Skeletal muscle tissue (tissue), 3 donors: ENCODE measurements at regions not wholly inside any gene's neighbourhood (a gene's known extent, or its start where the extent isn't known, plus 50 kb on each side); places are given as distances from the start of the nearest gene placed in this dataset.
"Not testable (repeated sequence)": the region's sequence is repeated elsewhere in the genome, so short reads cannot be mapped to it uniquely, and the experiment has no call there.

Experiments used
- H3K27ac ChIP-seq: one replicate; pipeline ENCODE4 v1.7.0; 2013; ENCODE audit warnings: mild to moderate bottlenecking, low read depth, low read length, inconsistent platforms
- H3K27me3 ChIP-seq, 3 donors: one replicate each; pipeline ENCODE4 v1.7.0; 2013; ENCODE audit warnings: low read length in 3 of 3; ENCODE audit not compliant: control insufficient read depth in 3 of 3, insufficient read depth in 3 of 3
- H3K36me3 ChIP-seq, 3 donors: one replicate each; pipeline ENCODE4 v1.7.0; 2013; ENCODE audit warnings: low read length in 3 of 3; ENCODE audit not compliant: control insufficient read depth in 3 of 3, insufficient read depth in 3 of 3
- H3K4me1 ChIP-seq, 3 donors: one replicate each; pipeline ENCODE4 v1.7.0; 2013; ENCODE audit warnings: low read length in 3 of 3, mild to moderate bottlenecking in 3 of 3; ENCODE audit not compliant: control insufficient read depth in 3 of 3, insufficient read depth in 3 of 3
- H3K4me3 ChIP-seq, 3 donors: one replicate each; pipeline ENCODE4 v1.7.0; 2013; ENCODE audit warnings: low read length in 3 of 3
- H3K9ac ChIP-seq, 3 donors: one replicate each; pipeline ENCODE4 v1.7.0; 2013; ENCODE audit warnings: low read length in 3 of 3, mild to moderate bottlenecking in 3 of 3, moderate library complexity in 2 of 3, low read depth in 1 of 3
- H3K9me3 ChIP-seq, 3 donors: one replicate each; pipeline ENCODE4 v1.7.0; 2013; ENCODE audit warnings: low read length in 3 of 3; ENCODE audit not compliant: control insufficient read depth in 3 of 3
- donor health status: Osteomylitis.

DNA sequence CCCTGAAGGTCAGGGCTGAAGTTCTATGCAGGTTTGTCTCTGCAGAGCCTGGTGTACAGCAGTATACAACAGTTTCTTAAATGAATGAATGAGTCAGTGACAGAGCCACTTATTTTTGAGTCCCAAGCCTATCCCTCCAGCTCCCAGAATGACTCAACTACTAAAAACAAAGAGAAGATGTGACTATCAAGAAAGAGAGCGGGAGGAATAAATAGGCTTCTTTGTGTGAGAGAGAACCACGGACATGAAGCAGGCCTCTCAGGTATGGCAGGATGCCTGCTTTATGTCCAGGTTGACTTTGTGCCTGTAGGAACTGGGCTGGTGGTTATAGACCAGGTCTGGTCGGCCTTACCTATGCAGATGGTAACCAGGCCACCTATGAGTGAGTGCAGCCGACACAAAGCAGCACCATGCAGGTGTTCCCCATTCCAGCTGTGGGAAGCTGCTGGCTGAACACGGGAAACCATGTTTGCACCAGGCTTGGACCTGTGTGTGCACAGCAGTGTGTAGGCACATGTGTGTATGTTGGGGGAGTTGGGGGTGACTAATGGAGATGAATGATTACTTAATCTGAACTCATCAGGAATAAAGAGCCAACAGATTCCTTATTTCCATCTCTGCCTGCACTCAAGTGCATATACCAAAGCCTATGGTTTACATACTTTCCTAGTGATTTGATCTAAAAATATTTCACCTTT is 171.0 kb downstream of the OSR1 start:
- Histone ChIP-seq H3K9me3 (no peaks in the 10 kb centered on the region), H3K36me3 (no peaks in the 10 kb centered on the region), H3K4me1 (no peaks in the 10 kb centered on the region), H3K4me3 (no peak overlapping the region), H3K27me3 (no peaks in the 10 kb centered on the region), H3K9ac (no peak overlapping the region), H3K27ac (no peak overlapping the region)

DNA sequence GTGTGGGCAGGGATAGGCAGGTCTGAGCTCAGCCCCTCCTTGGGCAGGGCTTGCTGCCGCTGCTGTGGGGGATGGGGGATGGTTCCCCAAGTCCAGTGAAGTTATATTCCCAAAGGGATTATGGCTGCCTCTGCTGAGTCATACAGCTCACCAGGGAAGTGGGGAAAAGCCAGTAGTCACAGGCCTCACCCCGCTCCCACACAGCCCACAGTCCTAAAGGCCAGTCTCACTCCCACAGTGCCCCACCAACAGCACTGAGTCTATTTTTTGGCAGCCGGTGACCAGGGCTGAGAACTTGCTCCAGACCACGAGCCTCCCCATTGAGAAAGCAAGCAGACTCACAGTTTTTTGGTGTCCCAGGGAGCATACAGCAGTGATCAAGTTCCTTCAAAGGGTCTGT is 173.3 kb downstream of the OSR1 start:
- H3K4me1 ChIP-seq, result no peaks in the 10 kb centered on the region
- H3K9me3 ChIP-seq, result no peaks in the 10 kb centered on the region
- H3K9ac ChIP-seq, result no peak overlapping the region
- no peaks in the 10 kb centered on the region for H3K36me3 ChIP-seq
- no peak overlapping the region for H3K27ac ChIP-seq
- H3K27me3 ChIP-seq, result no peaks in the 10 kb centered on the region
- H3K4me3 ChIP-seq, result no peak overlapping the region

GRCh38 chr2:19178175-19178574 is 180.2 kb downstream of the OSR1 start:
- Histone ChIP-seq H3K9me3 (no peaks in the 10 kb centered on the region), H3K27ac (no peak overlapping the region)

DNA sequence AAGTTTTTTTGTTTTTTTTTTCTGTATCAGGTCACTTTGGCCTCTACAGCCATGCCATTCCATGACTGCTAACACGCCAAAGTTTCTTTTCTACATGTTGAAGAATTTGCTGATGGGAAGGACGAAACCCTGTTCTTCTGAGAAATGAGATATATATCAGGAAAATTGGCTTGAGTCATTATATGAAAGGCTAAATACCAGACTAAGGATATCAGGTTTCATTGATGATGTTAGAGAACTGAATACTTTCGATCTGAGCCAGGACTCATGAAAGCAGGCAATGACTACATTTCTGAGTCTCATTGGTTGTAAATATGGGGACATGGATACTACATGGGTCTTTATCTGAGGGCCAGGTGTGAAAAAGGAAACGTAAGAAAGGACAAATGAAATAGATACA is 181.4 kb downstream of the OSR1 start:
- Histone ChIP-seq H3K9me3 (no peaks in the 10 kb centered on the region), H3K9ac (no peak overlapping the region), H3K27me3 (no peaks in the 10 kb centered on the region), H3K27ac (no peak overlapping the region), H3K4me3 (no peak overlapping the region), H3K4me1 (peaks cover 0 to 12% (median 0%) of the 10 kb centered on the region in 3 donors), H3K36me3 (no peaks in the 10 kb centered on the region)

More at GRCh38 chr2:19178175-19178574, 180.2 kb downstream of the OSR1 start:
- Histone ChIP-seq H3K9ac (no peak overlapping the region), H3K27me3 (no peaks in the 10 kb centered on the region), H3K4me1 (peaks cover 0 to 12% (median 0%) of the 10 kb centered on the region in 3 donors), H3K36me3 (no peaks in the 10 kb centered on the region), H3K4me3 (no peak overlapping the region)

GRCh38 chr2:19176172-19176852 is 182.1 kb downstream of the OSR1 start:
- Histone ChIP-seq H3K9me3 (no peaks in the 10 kb centered on the region), H3K36me3 (no peaks in the 10 kb centered on the region), H3K4me3 (no peak overlapping the region), H3K27ac (no peak overlapping the region), H3K9ac (no peak overlapping the region), H3K4me1 (peaks cover 0 to 12% (median 0%) of the 10 kb centered on the region in 3 donors), H3K27me3 (no peaks in the 10 kb centered on the region)

DNA sequence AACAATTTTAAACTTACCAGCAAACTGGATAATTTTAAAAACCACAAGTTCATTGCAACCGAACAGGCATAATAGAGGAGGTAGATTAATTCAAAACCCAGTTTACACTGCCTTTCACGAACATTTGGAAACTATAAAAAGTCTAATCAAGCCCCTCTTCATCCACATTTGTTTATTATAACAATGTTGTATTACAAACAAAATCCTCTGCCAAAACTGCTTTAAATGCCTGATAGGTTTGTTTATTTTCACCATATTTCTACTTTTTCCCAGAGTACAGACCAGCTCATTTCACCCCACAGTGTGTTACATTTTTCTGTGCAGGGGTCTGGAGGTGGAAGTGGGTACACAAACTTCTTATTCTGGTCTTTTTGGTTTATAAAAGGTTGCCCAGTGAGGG is 184.2 kb downstream of the OSR1 start:
- Histone ChIP-seq H3K27me3 (no peaks in the 10 kb centered on the region), H3K9me3 (no peaks in the 10 kb centered on the region), H3K4me3 (no peak overlapping the region), H3K27ac (no peak overlapping the region), H3K36me3 (no peaks in the 10 kb centered on the region), H3K9ac (no peak overlapping the region), H3K4me1 (peaks cover 0 to 12% (median 0%) of the 10 kb centered on the region in 3 donors)

- Histone ChIP-seq H3K36me3 (no peaks in the 10 kb centered on the region), H3K27ac (no peak overlapping the region), H3K4me1 (peaks cover 0 to 3% (median 0%) of the 10 kb centered on the region in 3 donors), H3K9ac (no peak overlapping the region), H3K4me3 (no peak overlapping the region), H3K9me3 (no peaks in the 10 kb centered on the region), H3K27me3 (no peaks in the 10 kb centered on the region)
Observed at GRCh38 chr2:19171409-19171808, 187.0 kb downstream of the OSR1 start.

- no peak overlapping the region for H3K4me3 ChIP-seq
Observed at GRCh38 chr2:19169134-19169768, 189.2 kb downstream of the OSR1 start.

GRCh38 chr2:19164099-19164498 is 194.3 kb downstream of the OSR1 start:
- H3K36me3 ChIP-seq, H3K4me3 ChIP-seq, H3K4me1 ChIP-seq, H3K27me3 ChIP-seq, H3K27ac ChIP-seq, H3K9me3 ChIP-seq, H3K9ac ChIP-seq: not testable (repeated sequence)

More at GRCh38 chr2:19169134-19169768, 189.2 kb downstream of the OSR1 start:
- Histone ChIP-seq H3K4me1 (no peaks in the 10 kb centered on the region), H3K36me3 (no peaks in the 10 kb centered on the region), H3K27ac (no peak overlapping the region), H3K9me3 (no peaks in the 10 kb centered on the region), H3K27me3 (no peaks in the 10 kb centered on the region), H3K9ac (no peak overlapping the region)

DNA sequence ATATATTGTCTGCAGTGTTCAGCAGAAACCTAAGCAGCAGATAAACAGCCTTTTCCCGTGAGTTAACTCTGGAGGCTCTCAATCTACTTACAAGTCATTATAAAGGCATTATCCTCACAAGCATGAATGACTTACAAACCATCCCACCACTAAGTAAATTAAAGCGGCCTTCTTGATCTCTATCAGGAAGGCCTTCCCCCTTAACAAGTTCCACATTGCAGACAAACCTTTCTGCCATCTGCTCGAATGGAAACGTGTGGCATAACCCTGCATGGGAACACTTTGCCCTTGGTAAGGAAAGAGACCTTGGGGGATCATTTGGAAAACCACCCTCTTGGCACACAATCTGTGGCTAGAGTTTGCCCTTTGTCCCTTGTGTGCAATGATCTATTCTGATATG is 199.5 kb downstream of the OSR1 start:
- no peak overlapping the region for H3K4me3 ChIP-seq
- H3K4me1 ChIP-seq, result no peaks in the 10 kb centered on the region
- H3K27ac ChIP-seq, result no peak overlapping the region
- no peak overlapping the region for H3K9ac ChIP-seq
- no peaks in the 10 kb centered on the region for H3K9me3 ChIP-seq
- H3K36me3 ChIP-seq, result no peaks in the 10 kb centered on the region
- no peaks in the 10 kb centered on the region for H3K27me3 ChIP-seq
